ENCODE measurements at regions not wholly inside any gene's neighbourhood (a gene's known extent, or its start where the extent isn't known, plus 50 kb on each side); places are given as distances from the start of the nearest gene placed in this dataset.

DNA sequence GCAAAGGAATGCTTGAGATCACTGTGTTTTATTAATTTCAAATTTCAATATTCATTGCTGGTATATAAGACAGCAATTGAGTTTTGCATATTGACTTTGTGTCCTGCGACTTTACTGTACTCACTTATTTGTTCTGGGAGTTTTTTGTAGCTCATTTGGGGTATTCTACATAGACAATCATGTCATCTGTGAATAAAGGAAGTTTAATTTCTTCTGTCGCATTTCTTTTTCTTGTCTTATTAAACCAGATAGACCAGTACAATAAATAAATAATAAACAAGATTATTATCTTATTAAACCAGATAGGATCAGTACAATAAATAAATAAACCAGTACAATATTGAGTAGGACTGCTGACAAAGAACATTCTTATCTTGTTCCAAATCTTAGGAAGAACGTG is 448.2 kb downstream of the RPS24 start:
- DNase-seq (ENCODE audit: low spot score), result no peak

DNA sequence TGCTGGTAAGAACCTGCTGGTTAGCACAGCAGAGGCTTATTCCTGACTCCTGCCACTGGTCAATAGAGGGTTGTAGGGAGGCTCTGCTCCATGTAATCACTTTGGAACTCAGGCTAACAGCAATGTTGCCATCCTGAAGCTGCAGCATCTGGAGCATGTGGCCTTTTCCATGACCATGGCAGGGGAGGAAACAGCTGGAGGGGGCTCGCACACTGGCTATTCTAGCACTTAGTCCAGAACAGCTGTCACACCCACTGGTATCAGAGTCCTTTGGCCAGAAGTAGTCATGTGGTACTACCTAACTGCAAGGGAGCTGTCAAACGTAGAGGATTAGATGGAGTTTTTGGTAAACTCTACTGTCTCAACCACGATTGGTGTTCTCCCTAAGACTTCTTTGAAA is 450.0 kb downstream of the RPS24 start:
- no peak for DNase-seq (ENCODE audit: low spot score)

DNA sequence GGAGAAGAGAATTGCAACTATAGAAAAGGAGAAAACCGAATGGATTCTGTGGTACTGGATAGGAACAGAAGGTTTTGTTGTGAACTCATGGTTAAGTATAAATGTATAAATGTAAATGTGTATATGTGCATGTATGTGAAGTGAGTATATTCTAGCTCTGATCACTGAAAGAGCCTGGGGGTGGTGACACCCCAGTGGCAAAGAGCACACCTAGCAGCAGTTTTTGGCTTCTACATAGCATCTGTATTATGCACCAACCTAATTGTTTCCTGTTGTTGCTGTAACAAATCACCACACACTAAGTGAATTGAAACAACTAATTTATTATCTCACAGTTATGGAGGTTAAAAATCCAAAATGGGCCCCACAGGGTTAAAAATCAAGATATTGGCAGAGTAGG is 455.4 kb downstream of the RPS24 start:
- no peak for DNase-seq (ENCODE audit: low spot score)

DNA sequence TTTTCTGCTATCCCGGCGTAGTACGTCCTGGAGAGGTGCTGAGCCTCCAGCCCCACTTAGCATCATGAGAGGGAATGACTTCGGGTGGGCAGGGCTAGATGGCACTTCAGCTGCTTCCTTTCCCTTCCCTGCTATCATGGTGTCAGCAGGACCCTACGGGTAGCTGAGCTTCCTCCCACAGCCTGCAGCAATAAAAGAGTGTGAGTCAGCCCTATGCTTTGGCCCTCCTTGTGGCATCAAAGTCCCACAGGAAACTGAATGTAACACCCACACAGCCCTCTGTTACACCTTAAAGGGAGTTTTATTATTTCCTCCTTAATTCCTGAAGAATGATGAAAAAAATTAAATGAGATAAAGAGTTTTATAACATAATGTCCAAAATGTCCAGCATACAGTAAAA is 458.1 kb downstream of the RPS24 start:
- DNase-seq (ENCODE audit: low spot score), result no peak

DNA sequence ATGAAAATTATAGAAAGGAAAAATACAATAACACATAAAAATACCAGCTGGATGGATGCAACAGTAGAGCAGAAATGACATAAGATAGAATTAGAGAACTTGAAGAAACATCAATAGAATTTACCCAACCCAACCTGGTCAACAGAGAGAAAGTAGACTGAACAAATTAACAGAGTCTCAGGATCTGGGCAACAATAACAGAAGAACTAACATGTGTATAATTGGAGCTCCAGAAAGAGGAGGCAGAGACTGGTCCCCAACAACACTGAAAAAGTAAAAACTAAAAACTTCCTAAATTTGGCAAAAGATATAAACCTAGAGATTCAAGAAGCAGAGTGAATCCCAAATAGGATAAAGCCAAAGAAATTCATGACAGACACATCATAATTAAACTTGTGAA is 458.8 kb downstream of the RPS24 start:
- DNase-seq (ENCODE audit: low spot score), result no peak

DNA sequence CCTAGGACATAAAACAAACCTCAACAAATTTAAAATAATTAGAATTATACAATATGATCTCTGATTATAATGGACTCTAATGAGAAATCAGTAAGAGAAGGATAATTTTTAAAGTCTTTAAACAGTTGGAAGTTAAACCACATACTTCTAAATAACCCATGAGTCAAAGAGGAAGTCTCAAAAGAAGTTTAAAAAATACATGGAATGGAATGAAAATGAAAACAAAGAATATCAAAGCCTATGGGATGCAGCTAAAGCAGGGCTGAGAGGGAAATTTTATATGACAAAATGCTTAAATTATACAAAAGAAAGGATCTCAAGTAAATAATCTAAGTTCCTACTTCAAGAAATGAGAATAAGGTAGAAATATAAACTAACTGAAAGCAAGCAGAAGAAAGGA is 460.5 kb downstream of the RPS24 start:
- DNase-seq (ENCODE audit: low spot score), result no peak

DNA sequence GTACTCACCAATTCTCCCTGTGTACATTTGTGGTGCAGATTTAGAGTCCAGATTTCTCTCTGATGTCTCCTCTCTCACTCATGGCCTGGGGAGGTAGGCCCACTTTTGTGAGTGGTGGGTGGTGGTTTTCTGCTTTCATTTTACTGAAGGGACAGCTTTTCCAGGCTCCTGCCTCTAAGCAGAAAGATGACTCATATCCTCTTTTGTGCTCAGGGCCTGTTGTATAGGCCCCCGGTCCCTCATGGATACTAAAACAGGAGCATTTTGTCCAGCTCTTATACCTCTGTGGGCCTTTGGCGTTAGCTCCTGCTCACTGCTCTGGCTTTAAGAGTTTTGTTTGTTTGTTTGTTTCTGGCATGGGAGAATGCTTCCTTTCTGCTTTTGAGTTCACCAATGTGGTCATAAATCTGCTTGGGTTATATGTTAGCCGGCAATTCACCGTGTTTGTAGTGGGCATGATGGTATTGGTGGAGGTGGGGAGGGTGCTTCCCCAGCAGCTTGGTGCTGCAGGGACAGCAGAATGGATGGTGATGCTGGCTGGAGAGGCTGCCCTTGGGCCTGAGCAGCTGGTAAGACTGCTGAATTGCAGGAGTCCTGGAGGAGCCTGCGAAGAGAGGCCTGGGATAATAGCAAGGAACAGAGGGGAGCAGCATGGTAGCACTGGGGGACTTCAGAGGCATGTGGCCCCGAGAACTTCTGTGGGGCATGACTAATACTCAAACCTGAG is 468.7 kb downstream of the RPS24 start:
- no peak for DNase-seq (ENCODE audit: low spot score)

DNA sequence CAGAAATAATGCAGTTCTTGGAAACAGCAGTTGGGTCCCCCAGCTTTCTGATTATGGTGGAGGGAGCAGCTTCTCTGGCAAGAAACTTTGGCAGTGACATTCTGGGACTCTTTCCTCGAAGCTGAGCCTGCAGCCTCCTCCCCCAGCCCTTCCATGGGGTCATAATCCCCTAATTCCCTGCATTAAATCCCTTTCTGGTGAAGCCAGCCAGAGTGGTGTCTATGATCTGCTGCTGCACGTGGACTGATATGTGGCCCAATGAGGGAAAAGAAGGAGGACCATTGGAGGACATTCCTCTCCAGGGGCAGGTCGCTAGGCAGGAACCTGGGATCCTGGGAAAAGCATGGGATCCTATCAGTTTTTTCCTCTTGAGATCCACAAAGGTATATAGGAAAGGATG is 470.5 kb downstream of the RPS24 start:
- no peak for DNase-seq (ENCODE audit: low spot score)

DNA sequence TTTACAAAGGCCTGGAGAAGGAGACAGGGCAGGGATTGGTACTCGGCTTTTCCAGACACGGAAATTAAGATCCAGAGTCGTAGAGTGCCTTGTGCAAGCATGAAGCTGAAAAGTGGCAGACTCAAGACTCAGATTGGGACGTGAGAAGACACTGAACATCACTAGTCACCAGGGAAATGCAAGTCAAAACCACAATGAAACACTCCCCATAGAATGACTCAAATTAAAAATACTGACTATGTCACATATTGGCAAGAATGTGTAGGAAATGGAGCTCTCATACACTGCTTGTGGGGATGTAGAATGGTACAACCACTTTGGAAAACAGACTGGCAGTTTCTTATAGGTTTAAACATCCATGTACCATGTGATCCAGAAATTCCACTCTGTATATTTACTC is 472.0 kb downstream of the RPS24 start:
- no peak for DNase-seq (ENCODE audit: low spot score)

DNA sequence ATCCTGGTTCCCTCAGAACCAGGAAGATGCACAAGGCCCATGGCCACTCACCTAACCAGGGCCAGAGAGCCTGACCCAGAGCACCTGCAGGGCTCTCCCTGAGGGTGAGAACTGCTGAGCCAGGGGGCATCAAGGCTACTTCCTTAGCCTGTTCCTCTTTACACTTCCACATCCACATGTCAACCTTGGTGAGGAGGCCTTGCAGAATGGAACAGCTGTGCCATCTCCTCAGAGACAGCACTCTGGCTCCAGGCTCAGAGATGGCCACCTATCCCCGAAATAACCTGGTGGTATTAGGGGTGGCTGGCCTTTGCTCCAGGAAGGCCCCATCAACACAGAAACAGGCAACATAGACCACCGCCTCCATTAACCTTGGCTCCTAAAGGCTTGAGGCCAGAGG is 473.0 kb downstream of the RPS24 start:
- DNase-seq (ENCODE audit: low spot score), result no peak

DNA sequence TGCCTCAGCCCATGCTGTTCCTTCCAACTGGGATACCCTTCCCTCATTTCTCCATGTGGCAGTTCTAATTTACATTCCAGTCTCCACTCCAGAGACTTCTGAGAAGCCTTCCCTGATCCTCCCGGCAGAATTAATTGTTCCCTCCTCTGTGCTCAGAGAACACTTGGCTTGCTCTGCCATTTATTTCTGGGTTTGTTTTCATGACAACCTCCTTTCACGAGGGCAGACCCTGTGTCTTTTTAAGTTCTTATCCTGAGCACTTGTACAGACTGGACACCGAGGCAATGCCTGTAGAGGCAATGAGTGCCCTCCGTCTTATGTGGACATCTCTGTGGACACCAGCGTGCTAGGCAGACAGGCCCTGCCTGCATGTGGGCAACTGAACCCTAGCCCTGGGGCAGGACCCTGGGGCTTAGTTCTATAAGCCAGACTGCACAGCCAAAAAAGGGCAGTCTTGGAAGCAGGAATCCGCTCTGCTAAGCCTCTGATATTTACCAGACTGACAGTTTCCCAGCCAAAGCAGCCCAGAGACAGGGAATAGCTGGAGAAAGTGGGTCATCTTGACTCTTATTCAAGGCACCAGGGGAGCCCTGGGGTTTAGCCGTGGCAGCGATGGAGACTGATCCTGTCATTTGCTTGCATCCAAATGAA is 474.0 kb downstream of the RPS24 start:
- no peak for DNase-seq (ENCODE audit: low spot score)

DNA sequence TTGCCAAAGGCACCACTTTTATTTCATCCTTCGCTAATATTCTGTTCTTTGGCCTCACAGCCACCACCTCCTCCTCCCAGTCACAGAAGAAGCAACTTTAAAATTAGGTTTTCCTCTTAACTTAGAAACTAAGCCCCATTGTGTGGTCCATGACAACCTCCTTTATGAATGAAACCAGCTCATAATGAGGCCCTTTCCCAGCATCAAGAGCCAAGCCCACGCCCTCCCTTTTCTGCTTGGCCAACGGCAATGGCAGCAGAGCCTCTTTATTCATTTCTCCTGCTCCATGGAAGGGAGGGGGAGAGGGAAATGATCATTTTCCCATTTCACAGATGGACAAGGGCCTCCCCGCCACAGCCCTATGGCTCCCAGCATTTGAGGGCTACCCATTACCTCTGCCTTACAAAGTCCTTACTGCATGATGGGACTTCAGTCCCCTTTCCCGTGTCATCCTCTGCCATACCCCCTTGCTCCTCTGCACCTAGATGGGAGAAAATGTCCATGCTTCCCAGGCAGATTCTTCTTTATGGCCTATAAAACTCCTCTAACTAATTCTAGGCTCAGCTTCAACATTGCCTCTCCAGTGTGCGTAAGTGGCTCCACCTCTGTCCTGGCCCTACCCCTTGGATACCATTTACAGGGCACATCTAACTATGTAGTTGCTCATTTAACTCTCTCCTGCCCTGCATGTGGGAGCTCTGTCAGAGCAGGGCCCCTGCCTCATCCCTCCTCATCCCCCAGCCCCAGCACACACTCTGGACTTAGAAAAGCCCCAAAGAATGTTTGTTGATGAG is 475.5 kb downstream of the RPS24 start:
- DNase-seq (ENCODE audit: low spot score), result no peak

DNA sequence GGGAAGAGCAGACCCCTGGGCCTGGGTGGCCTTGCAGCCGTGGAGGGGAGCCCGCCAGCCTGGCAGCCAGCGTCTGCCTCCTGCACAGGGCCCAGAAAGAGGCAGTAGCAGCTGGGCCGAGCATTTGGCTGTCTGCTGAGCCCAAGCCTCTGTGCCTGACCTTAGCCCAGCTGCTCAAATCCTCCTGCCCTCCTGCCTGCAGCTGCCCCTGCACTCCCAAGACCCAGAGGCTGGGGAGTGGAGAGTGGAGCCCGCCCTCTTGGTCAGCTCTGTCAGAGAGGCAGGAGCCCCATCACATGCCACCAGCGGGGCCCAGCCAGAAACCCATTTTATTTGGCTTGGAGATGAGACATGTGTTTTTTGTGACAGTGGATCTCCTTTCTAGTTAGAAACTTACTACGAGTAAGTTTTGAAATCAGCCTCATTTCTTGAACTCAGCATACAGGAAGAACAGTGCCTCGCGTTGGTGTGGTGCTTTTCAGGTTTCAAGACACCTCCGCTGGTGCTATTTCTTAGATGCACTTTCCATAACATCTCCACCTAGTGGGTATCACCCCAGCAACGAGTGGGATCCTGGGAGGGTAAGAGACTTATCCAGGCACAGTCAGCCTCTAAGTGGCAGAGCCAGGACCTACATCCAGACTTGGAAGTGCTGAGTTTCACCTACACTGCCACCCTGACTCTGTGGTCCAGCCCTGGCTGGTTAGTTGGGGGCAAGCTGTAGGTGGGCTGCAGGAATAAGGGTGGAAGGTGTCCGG is 477.1 kb downstream of the RPS24 start:
- DNase-seq (ENCODE audit: low spot score), result no peak

DNA sequence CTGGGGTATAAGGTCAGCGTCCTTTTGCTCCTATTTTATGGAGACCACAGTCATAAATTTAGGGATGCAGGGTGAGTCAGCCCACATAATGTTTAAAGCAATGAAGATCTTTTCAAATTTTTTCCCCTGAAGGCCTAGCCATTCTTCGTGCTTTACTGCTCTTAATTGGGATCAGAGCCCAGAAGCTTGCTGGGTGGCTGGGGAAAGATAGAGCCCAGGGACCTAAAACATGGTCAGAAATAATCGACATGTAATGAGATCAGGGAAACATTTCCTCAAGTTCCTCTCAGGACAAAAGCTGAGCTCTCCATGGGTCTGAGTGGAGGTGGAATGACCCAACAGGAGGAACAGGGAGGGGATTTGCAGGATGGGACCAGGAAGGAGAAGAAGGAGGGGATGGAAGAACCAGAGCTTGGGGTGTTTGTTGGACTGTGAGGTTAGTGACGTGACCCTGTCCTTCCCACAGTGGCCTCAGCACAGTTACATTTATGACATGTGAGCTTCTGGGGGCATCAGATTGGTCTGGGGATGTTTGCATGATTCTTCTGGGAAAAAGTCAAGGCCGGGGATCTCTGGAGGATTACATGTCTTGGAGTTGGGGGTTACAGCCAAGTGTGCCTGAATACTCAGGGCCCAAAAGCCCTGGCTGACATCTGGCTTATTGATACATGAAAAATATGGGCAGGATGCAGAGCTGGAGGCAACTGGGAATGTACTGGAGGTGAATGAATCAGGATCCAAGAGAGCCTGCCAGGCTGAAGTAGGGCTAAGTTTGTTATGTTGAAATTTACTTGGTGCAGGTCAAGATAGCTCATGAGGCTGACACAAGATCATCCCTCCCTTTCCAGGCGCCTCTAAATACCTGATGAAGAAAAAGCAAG is 477.9 kb downstream of the RPS24 start:
- DNase-seq (ENCODE audit: low spot score), result no peak

DNA sequence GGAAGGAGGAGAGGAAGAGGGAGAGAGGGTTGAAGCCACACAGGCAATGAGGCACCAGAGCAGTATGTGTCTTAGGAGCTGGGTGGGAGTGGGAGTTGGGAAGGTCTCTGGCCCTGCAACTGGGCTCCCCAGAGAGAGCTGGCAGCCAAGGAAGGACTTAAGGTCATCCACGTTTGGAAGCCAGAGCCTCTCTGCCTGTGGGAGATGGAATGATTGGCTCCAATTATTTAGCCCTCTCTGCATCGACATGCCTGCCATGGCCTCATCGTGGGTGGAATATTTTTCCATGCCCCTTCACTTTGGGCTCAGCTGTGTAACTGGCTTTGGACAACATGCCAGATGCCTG is 478.5 kb downstream of the RPS24 start:
- DNase-seq (ENCODE audit: low spot score), result no peak

DNA sequence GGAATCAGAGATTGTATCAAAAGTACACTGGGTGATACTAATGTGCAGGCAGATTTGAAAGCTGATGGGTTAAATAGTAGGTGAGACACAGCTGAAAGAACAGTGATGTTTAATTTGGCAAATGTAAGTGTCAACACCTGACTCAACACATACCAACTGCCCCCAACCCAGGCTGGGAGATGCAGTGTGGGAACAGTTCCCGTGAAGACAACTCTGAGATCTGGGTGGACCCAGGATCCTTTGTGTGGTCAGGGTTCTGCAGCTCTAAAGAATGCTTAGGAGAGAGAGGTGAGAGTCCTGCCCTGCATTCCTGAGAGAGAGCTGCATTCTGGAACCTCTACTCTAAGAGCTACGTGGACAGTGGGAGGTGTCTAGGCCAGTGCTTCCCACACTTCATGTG is 479.7 kb downstream of the RPS24 start:
- no peak for DNase-seq (ENCODE audit: low spot score)

DNA sequence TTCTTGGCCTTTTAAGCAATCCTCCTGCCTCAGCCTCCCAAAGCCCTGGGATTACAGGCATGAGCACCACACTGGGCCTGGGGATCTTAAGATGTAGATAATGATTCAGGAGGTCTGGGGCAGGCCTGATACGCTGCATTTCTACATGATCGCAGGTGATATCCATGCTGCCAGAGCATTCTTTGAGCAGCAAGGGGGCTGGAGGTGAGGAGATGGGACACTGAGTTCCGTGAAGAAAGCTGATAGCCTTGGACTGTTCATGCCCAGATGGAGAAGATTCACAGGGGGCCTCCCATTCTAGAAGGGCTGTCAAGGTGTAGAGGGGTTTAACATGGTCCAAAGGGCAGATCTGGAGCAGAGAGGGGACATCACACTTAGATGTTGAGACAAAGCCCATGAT is 480.3 kb downstream of the RPS24 start:
- no peak for DNase-seq (ENCODE audit: low spot score)

DNA sequence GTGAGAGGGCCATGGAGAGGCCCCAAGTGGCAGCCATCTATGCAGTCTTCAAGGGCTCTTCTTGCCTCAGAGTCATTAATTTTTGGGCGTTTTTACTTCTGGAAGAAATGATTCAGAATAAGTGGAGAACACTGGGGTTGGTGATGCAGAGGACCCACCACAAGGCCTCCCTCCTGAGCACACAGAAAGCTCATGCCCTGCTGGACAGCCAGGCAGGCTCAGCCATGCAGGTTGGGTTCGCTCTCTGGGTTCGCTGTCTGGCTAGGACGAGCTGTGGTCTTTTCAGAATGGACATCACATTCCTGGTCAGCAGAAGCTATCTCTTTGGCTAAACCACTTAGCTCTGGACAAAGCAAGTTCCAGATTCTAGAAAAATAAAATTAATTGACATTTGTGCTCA is 480.8 kb downstream of the RPS24 start:
- no peak for DNase-seq (ENCODE audit: low spot score)

DNA sequence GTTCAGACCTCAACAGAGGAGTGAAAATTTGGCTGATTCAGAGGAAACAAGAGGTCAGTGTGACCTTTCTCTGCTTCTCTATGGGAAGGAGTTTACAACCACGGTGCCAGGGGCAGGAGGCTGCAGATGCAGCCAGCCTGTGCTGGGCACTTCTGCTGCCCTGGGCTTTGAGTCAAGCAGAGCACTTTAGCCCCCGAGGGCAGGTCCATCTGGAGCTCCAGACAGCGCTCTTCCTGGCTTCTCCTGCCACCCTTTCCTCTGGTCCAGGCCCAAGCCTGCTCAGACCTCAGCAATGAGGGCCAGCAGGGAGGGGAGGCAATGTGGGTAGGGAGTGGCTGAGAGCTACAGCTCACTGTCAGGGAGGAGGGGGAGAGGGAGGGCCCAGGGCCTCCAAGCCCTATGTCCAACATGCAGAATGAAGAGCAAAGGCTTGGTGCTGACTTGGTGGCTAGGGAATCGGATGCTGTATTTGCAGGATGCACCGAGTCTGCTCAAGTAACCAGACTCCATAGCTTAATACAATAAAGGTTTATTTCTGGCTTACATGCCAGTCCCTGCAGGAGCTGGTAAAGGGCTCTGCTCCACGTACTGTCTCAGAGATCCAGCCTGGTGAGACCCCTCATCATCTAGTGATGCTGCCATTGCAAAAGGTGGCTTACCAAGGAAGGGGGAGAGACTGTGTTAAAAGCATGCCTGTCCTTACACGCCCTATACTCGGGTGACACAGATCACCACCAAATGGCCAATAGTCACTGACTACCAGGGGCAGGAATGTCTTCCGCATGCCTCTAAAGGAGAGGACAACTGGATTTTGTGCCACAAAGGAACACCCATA is 481.6 kb downstream of the RPS24 start:
- no peak for DNase-seq (ENCODE audit: low spot score)

DNA sequence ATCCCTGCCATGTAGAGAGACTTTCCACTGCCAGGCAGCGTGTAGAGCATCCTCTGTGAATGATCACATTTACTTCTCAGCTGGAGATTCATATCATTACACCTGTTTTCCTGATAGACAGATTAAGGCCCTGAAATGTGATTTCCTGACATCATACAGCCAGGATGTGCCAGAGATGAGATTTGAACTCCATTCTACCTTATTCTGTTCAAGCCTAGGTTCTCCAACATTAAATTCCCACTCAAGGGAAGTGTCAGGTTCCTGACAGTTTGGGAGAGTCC is 482.1 kb downstream of the RPS24 start:
- DNase-seq (ENCODE audit: low spot score), result no peak

DNA sequence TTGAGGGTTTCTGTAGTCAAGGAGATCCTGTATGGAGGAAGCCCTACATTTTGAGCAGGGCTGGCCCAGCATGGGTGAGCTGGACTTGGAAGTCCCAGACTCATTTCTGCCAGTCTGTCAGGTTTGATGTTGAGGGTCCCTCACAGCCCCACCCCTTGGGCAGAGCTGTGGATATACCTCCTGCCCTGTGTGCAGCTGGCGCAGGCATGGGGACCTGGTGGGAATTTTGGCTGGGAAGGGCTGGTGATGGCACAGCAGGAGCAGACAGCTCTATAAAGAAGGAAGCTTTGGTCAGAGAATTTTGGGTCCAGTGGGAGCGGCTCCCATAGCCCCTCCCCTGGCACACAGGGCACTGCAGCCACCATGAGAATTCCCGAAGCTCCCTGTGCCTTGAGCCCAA is 482.6 kb downstream of the RPS24 start:
- no peak for DNase-seq (ENCODE audit: low spot score)

Measured in HuH-7 (cell line).